Fibroblast of the aortic adventitia (primary cell): ENCODE measurements at regions not wholly inside any gene's neighbourhood (a gene's known extent, or its start where the extent isn't known, plus 50 kb on each side); places are given as distances from the start of the nearest gene placed in this dataset.

Experiments used
- DNase-seq: peaks from one replicate; pipeline ENCODE4 v3.0.0-alpha.2; 2010; ENCODE audit warnings: low read depth
- H3K4me3 ChIP-seq: 2 replicates; pipeline ENCODE4 v1.5.1; 2011; ENCODE audit warnings: low read depth, mild to moderate bottlenecking, control low read depth, low read length, moderate library complexity
- CTCF ChIP-seq: IDR thresholded peaks from 2 replicates; pipeline ENCODE4 v1.5.1; 2011; ENCODE audit warnings: mild to moderate bottlenecking, low read length, control low read depth, inconsistent platforms; ENCODE audit not compliant: insufficient read depth

GRCh38 chr18:22538426-22538825 is 120.7 kb upstream of the CTAGE1 start:
- DNase-seq = peak; percentile 68
- TF ChIP-seq CTCF = no peak

GRCh38 chr18:22539051-22539765 is 121.5 kb upstream of the CTAGE1 start:
- no peak for TF ChIP-seq CTCF
- H3K4me3 ChIP-seq = no peak overlapping the region
- no peak for DNase-seq

More at GRCh38 chr18:22538426-22538825, 120.7 kb upstream of the CTAGE1 start:
- no peak overlapping the region for H3K4me3 ChIP-seq

- TF ChIP-seq CTCF = no peak
- DNase-seq = no peak
- no peak overlapping the region for H3K4me3 ChIP-seq
Observed at GRCh38 chr18:22541232-22541631, 123.5 kb upstream of the CTAGE1 start.

GRCh38 chr18:22542406-22542835 is 124.7 kb upstream of the CTAGE1 start:
- DNase-seq = peak; percentile 89
- no peak for TF ChIP-seq CTCF
- no peak overlapping the region for H3K4me3 ChIP-seq

GRCh38 chr18:22543769-22544168 is 126.1 kb upstream of the CTAGE1 start:
- peak; percentile 80 for DNase-seq
- H3K4me3 ChIP-seq = no peak overlapping the region
- TF ChIP-seq CTCF = no peak

- TF ChIP-seq CTCF = no peak
Observed at GRCh38 chr18:22544626-22545025, 126.9 kb upstream of the CTAGE1 start.

GRCh38 chr18:22545066-22545760 is 127.5 kb upstream of the CTAGE1 start:
- DNase-seq = peak; percentile 64
- no peak overlapping the region for H3K4me3 ChIP-seq
- TF ChIP-seq CTCF = no peak

More at GRCh38 chr18:22544626-22545025, 126.9 kb upstream of the CTAGE1 start:
- H3K4me3 ChIP-seq = no peak overlapping the region
- DNase-seq = peak; percentile 51
